22Rv1 (cell line): ENCODE measurements at regions not wholly inside any gene's neighbourhood (a gene's known extent, or its start where the extent isn't known, plus 50 kb on each side); places are given as distances from the start of the nearest gene placed in this dataset.

Source experiments
- H3K27ac ChIP-seq: fragments of 450-650 bp; 2 replicates; pipeline ENCODE4 v1.5.1; 2017
- CTCF ChIP-seq: fragments of 450-650 bp; IDR thresholded peaks from 2 replicates; pipeline ENCODE4 v1.5.1; 2017; ENCODE audit warnings: mild to moderate bottlenecking
- ZFX ChIP-seq: fragments of 450-650 bp; IDR thresholded peaks from 2 replicates; pipeline ENCODE4 v1.6.1; 2017; ENCODE audit warnings: antibody characterized with exemption, borderline replicate concordance

GRCh38 chr13:67623630-67624029 is 393.5 kb upstream of the PCDH9 start:
- TF ChIP-seq ZFX (no peak), CTCF (no peak)
- H3K27ac ChIP-seq: no peak overlapping the region

- TF ChIP-seq ZFX (no peak), CTCF (no peak)
- H3K27ac ChIP-seq: no peak overlapping the region
Observed at GRCh38 chr13:67620665-67621064, 390.5 kb upstream of the PCDH9 start.

- H3K27ac ChIP-seq: no peak overlapping the region
- TF ChIP-seq CTCF: no peak
- no peak for TF ChIP-seq ZFX
Observed at GRCh38 chr13:67619995-67620380, 389.9 kb upstream of the PCDH9 start.

GRCh38 chr13:67619351-67619994 is 389.3 kb upstream of the PCDH9 start:
- TF ChIP-seq CTCF (no peak), ZFX (no peak)
- H3K27ac ChIP-seq: no peak overlapping the region

- TF ChIP-seq ZFX: no peak
- no peak for TF ChIP-seq CTCF
- H3K27ac ChIP-seq: no peak overlapping the region
Observed at GRCh38 chr13:67614579-67614978, 384.4 kb upstream of the PCDH9 start.

- no peak overlapping the region for H3K27ac ChIP-seq
- no peak for TF ChIP-seq ZFX
- TF ChIP-seq CTCF: no peak
Observed at GRCh38 chr13:67614013-67614412, 383.9 kb upstream of the PCDH9 start.

- no peak overlapping the region for H3K27ac ChIP-seq
- TF ChIP-seq ZFX (no peak), CTCF (no peak)
Observed at GRCh38 chr13:67588607-67589006, 358.5 kb upstream of the PCDH9 start.
